Esophagus muscularis mucosa (tissue), 4 donors: ENCODE measurements at regions not wholly inside any gene's neighbourhood (a gene's known extent, or its start where the extent isn't known, plus 50 kb on each side); places are given as distances from the start of the nearest gene placed in this dataset.

Source experiments
- DNase-seq: peaks from one replicate; pipeline ENCODE4 v3.0.0-alpha.2; 2017; ENCODE audit errors: extremely low spot score
- H3K27ac ChIP-seq, 4 donors: fragments of 200-600 bp; sonication (generic); replicated peaks in 1 of 4; 1 replicate in 3 of 4; 2 replicates in 1 of 4; pipeline ENCODE4 v1.5.1; 2016 to 2019; ENCODE audit warnings: mild to moderate bottlenecking in 1 of 4
- H3K27me3 ChIP-seq, 4 donors: fragments of 200-600 bp; sonication (generic); one replicate each; pipeline versions ENCODE4 v1.5.1 to v1.6.0; 2016 to 2019
- H3K36me3 ChIP-seq, 4 donors: fragments of 200-600 bp; sonication (generic); one replicate each; pipeline ENCODE4 v1.5.1; 2016 to 2019
- H3K4me1 ChIP-seq, 4 donors: fragments of 200-600 bp; sonication (generic); one replicate each; pipeline ENCODE4 v1.5.1; 2016 to 2019
- H3K4me3 ChIP-seq, 4 donors: fragments of 200-600 bp; sonication (generic); 1 replicate in 2 of 4; 2 replicates in 2 of 4; pipeline ENCODE4 v1.5.1; 2016 to 2019; ENCODE audit warnings: mild to moderate bottlenecking in 4 of 4, moderate library complexity in 1 of 4
- H3K9me3 ChIP-seq, 4 donors: fragments of 200-600 bp; sonication (generic); 1 replicate in 3 of 4; 2 replicates in 1 of 4; pipeline ENCODE4 v1.5.1; 2016 to 2019
- EP300 ChIP-seq: sonication (generic); formaldehyde crosslinking; IDR thresholded peaks from one replicate; pipeline ENCODE4 v1.6.1; 2017; ENCODE audit warnings: antibody characterized with exemption
- POLR2A ChIP-seq: fragments of 450-650 bp; IDR thresholded peaks from one replicate; pipeline ENCODE4 v1.6.1; 2017; ENCODE audit warnings: antibody characterized with exemption, moderate library complexity, mild to moderate bottlenecking, low read depth
- POLR2AphosphoS5 ChIP-seq, 2 donors: sonication (generic); formaldehyde crosslinking; IDR thresholded peaks; one replicate each; pipeline ENCODE4 v1.6.1; 2017; ENCODE audit warnings: antibody characterized with exemption in 2 of 2
- WGBS: methylation state at CpG from one replicate; pipeline ENCODE4 v1.1.5; 2018; 5-methylcytosine and 5-hydroxymethylcytosine counted together
- intact Hi-C: fragments of 100-400 bp; cut with DNase I; formaldehyde crosslinking; loops from one replicate; pipeline ENCODE4 v1.15.1; 2023
- TF ChIP-seq, protein P1 (sequence below), 3 experiments: fragments of 200-600 bp in 2 of 3; fragments of 450-650 bp in 1 of 3; sonication (generic) in 2 of 3; IDR thresholded peaks; one replicate each; pipeline ENCODE4 v1.5.1; 2017 to 2019; ENCODE audit warnings: antibody characterized with exemption in 3 of 3, mild to moderate bottlenecking in 2 of 3, moderate library complexity in 1 of 3

DNA sequence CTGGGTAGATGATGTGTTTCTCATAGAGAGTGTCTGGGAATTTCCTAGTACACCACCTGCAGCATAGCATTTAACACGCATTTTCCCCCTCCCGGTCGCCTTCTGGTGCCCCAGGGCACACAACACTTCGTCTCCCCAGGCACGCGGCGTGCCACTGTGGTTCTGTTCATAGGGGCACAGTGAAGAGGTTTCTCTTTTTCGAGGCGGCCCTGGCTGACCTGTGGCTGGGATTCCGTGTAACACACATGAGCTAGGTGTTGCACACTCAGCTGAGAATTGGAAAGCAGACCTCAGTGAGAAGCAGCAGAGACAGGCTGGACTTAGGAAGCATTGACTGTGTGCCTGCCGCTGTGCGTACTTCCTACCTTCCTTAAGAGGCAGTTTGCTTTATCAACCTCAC is 214.3 kb upstream of the SHH start:
- no peak for DNase-seq
- intact Hi-C loops = no loop called here
- H3K36me3 ChIP-seq = no peaks in the 10 kb centered on the region

GRCh38 chr7:156026076-156026600 is 213.9 kb upstream of the SHH start:
- WGBS = 77% methylated on average over 9 of the region's 10 CpGs
- TF ChIP-seq, protein P1, sequence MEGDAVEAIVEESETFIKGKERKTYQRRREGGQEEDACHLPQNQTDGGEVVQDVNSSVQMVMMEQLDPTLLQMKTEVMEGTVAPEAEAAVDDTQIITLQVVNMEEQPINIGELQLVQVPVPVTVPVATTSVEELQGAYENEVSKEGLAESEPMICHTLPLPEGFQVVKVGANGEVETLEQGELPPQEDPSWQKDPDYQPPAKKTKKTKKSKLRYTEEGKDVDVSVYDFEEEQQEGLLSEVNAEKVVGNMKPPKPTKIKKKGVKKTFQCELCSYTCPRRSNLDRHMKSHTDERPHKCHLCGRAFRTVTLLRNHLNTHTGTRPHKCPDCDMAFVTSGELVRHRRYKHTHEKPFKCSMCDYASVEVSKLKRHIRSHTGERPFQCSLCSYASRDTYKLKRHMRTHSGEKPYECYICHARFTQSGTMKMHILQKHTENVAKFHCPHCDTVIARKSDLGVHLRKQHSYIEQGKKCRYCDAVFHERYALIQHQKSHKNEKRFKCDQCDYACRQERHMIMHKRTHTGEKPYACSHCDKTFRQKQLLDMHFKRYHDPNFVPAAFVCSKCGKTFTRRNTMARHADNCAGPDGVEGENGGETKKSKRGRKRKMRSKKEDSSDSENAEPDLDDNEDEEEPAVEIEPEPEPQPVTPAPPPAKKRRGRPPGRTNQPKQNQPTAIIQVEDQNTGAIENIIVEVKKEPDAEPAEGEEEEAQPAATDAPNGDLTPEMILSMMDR (IDR thresholded peaks at IDR 0.05) = no peak
- TF ChIP-seq POLR2A = no peak
- TF ChIP-seq POLR2AphosphoS5 (IDR thresholded peaks at IDR 0.05) = no peak
- no peak for TF ChIP-seq EP300
- intact Hi-C loops = no loop called here

More for the DNA sequence above, 214.3 kb upstream of the SHH start:
- TF ChIP-seq POLR2AphosphoS5 (IDR thresholded peaks at IDR 0.05) = no peak
- TF ChIP-seq EP300 = no peak
- no peak for TF ChIP-seq POLR2A
- TF ChIP-seq, protein P1 (IDR thresholded peaks at IDR 0.05) = no peak
- Histone ChIP-seq H3K4me1 (no peaks in the 10 kb centered on the region), H3K4me3 (no peak overlapping the region), H3K9me3 (no peaks in the 10 kb centered on the region), H3K27ac (no peak overlapping the region), H3K27me3 (peaks cover 0 to 31% (median 0%) of the 10 kb centered on the region in 4 donors)
- 83% methylated on average over 12 of the region's 12 CpGs for WGBS

DNA sequence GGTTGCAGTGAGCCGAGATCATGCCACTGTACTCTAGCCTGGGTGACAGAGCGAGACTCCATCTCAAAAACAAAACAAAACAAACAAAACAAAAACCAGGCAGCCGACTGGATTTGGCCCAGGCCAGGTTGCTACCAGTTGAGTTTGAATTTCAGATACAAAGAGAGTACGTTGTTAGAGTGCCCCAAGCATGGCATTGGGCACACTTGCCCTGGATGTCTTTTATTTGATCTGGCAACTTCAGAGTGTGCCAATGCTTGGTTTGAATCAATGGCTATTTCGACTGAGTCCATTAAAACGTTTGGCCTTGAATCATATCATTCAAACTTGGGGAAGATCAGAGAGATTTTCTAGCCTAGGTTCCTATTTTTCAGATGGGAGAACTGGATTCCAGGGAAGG is 213.4 kb upstream of the SHH start:
- Histone ChIP-seq H3K36me3 (no peaks in the 10 kb centered on the region), H3K27ac (no peak overlapping the region), H3K27me3 (peaks cover 0 to 22% (median 0%) of the 10 kb centered on the region in 4 donors), H3K4me1 (no peaks in the 10 kb centered on the region), H3K4me3 (no peak overlapping the region), H3K9me3 (no peaks in the 10 kb centered on the region)
- intact Hi-C loops = no loop called here
- 76% methylated on average over 6 of the region's 6 CpGs for WGBS
- peak; percentile 60 for DNase-seq
- TF ChIP-seq EP300 (no peak), POLR2A (no peak), POLR2AphosphoS5 (IDR thresholded peaks at IDR 0.05) (no peak)
- TF ChIP-seq, protein P1 (IDR thresholded peaks at IDR 0.05) = no peak

More at GRCh38 chr7:156026076-156026600, 213.9 kb upstream of the SHH start:
- Histone ChIP-seq H3K27ac (no peak overlapping the region), H3K36me3 (no peaks in the 10 kb centered on the region), H3K9me3 (no peaks in the 10 kb centered on the region), H3K4me1 (no peaks in the 10 kb centered on the region), H3K4me3 (no peak overlapping the region), H3K27me3 (peaks cover 0 to 27% (median 0%) of the 10 kb centered on the region in 4 donors)
- peak; percentile 84 for DNase-seq

DNA sequence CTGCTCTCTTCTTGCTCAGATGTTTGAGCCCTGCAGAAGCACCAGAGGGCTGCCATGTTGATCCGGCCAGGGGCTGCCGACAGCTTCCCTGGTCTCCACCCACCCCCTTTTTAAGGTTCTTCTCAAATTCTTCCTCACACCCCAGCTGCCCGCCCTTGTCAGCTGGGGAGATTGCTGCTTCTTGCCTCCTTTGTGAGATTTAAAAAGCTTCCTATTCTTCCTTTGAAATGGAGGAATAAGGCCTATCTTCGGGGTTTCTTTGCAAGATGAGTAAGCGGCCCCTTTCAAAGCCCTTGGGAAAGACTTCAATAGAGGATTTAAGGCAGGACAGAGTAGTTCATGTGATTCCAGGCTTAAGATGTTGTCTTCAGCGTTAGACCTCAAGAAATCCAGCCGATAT is 211.9 kb upstream of the SHH start:
- H3K9me3 ChIP-seq = peaks cover 0 to 6% (median 1%) of the 10 kb centered on the region in 4 donors

More for the DNA sequence above, 211.9 kb upstream of the SHH start:
- intact Hi-C loops = no loop called here
- WGBS = 86% methylated on average over 7 of the region's 7 CpGs
- Histone ChIP-seq H3K27me3 (peaks cover 0 to 14% (median 0%) of the 10 kb centered on the region in 4 donors), H3K36me3 (no peaks in the 10 kb centered on the region), H3K4me3 (no peak overlapping the region), H3K4me1 (no peaks in the 10 kb centered on the region), H3K27ac (no peak overlapping the region)
- DNase-seq = peak; percentile 14
- no peak for TF ChIP-seq POLR2AphosphoS5 (IDR thresholded peaks at IDR 0.05)
- no peak for TF ChIP-seq EP300
- TF ChIP-seq, protein P1 (IDR thresholded peaks at IDR 0.05) = no peak
- TF ChIP-seq POLR2A = no peak
